GM19238 (cell line): ENCODE measurements at regions not wholly inside any gene's neighbourhood (a gene's known extent, or its start where the extent isn't known, plus 50 kb on each side); places are given as distances from the start of the nearest gene placed in this dataset.

Experiments
- DNase-seq: peaks from one replicate; pipeline ENCODE4 v3.0.0; 2011; ENCODE audit warnings: low spot score; ENCODE audit not compliant: insufficient read length

- no peak for DNase-seq
Measured at GRCh38 chr22:48855593-48856307, 971.9 kb downstream of the BRD1 start.

- DNase-seq, result no peak
Measured at GRCh38 chr22:48855013-48855412, 972.7 kb downstream of the BRD1 start.

GRCh38 chr22:48853627-48854240 is 973.9 kb downstream of the BRD1 start:
- no peak for DNase-seq

GRCh38 chr22:48851933-48852549 is 975.6 kb downstream of the BRD1 start:
- no peak for DNase-seq

- DNase-seq, result no peak
Measured at GRCh38 chr22:48850658-48851287, 976.9 kb downstream of the BRD1 start.

GRCh38 chr22:48849963-48850657 is 977.6 kb downstream of the BRD1 start:
- no peak for DNase-seq

- no peak for DNase-seq
Measured at GRCh38 chr22:48849219-48849912, 978.3 kb downstream of the BRD1 start.

GRCh38 chr22:48846200-48846599 is 981.5 kb downstream of the BRD1 start:
- DNase-seq, result no peak

GRCh38 chr22:48845356-48845936 is 982.2 kb downstream of the BRD1 start:
- DNase-seq, result no peak

- no peak for DNase-seq
Measured at GRCh38 chr22:48844056-48844675, 983.5 kb downstream of the BRD1 start.

- DNase-seq, result no peak
Measured at GRCh38 chr22:48843640-48844039, 984.0 kb downstream of the BRD1 start.

- no peak for DNase-seq
Measured at GRCh38 chr22:48842976-48843375, 984.7 kb downstream of the BRD1 start.

GRCh38 chr22:48842583-48842945 is 985.1 kb downstream of the BRD1 start:
- no peak for DNase-seq

- DNase-seq, result no peak
Measured at GRCh38 chr22:48841881-48842582, 985.6 kb downstream of the BRD1 start.

GRCh38 chr22:48840112-48840949 is 987.3 kb downstream of the BRD1 start:
- DNase-seq, result no peak

GRCh38 chr22:48838846-48839730 is 988.6 kb downstream of the BRD1 start:
- no peak for DNase-seq

GRCh38 chr22:48838376-48838775 is 989.3 kb downstream of the BRD1 start:
- DNase-seq, result no peak
